Naive B cell (primary cell): ENCODE measurements at regions not wholly inside any gene's neighbourhood (a gene's known extent, or its start where the extent isn't known, plus 50 kb on each side); places are given as distances from the start of the nearest gene placed in this dataset.

Experiments
- ATAC-seq, 2 donors: fragments of 150-1000 bp; cut with Tn5 transposase; 2 replicates each; pipeline ENCODE4 v1.10.0; 2021; ENCODE audit warnings: low read depth in 2 of 2, mild to moderate bottlenecking in 2 of 2, moderate library complexity in 2 of 2
- DNase-seq: peaks from one replicate; pipeline ENCODE4 v3.0.0; 2022
- H3K27ac Mint-ChIP-seq, 6 donors: one replicate each; pipeline ENCODE4 v1.8.0; 2020 to 2022; ENCODE audit warnings: mild to moderate bottlenecking in 6 of 6, mixed read lengths in 6 of 6, moderate library complexity in 5 of 6, inconsistent platforms in 2 of 6
- H3K27me3 Mint-ChIP-seq, 3 donors: one replicate each; pipeline ENCODE4 v1.8.0; 2021 to 2022; ENCODE audit warnings: mixed read lengths in 3 of 3, mild to moderate bottlenecking in 1 of 3
- H3K36me3 Mint-ChIP-seq, 2 donors: one replicate each; pipeline ENCODE4 v1.8.0; 2020 to 2022; ENCODE audit warnings: mixed read lengths in 2 of 2, inconsistent platforms in 1 of 2, mild to moderate bottlenecking in 1 of 2
- H3K4me1 Mint-ChIP-seq, 3 donors: one replicate each; pipeline ENCODE4 v1.8.0; 2020 to 2022; ENCODE audit warnings: mixed read lengths in 3 of 3, inconsistent platforms in 1 of 3, mild to moderate bottlenecking in 1 of 3, moderate library complexity in 1 of 3
- H3K4me3 Mint-ChIP-seq, 8 donors: one replicate each; pipeline ENCODE4 v1.8.0; 2020 to 2022; ENCODE audit warnings: mild to moderate bottlenecking in 8 of 8, mixed read lengths in 8 of 8, moderate library complexity in 8 of 8, inconsistent platforms in 2 of 8
- H3K9me3 Mint-ChIP-seq, 7 donors: one replicate each; pipeline ENCODE4 v1.8.0; 2020 to 2022; ENCODE audit warnings: mixed read lengths in 7 of 7, mild to moderate bottlenecking in 5 of 7, inconsistent platforms in 2 of 7, moderate library complexity in 1 of 7

GRCh38 chr2:228701506-228701905, 520.0 kb upstream of the SPHKAP start:
- ATAC-seq (no peak), DNase-seq (no peak)
- no peaks in the 10 kb centered on the region for H3K27me3 Mint-ChIP-seq
- H3K9me3 Mint-ChIP-seq, result peaks cover 0 to 6% (median 0%) of the 10 kb centered on the region in 7 donors
- H3K27ac Mint-ChIP-seq, result no peak overlapping the region
- no peak overlapping the region for H3K4me3 Mint-ChIP-seq
- no peaks in the 10 kb centered on the region for H3K4me1 Mint-ChIP-seq
- H3K36me3 Mint-ChIP-seq, result no peaks in the 10 kb centered on the region

- DNase-seq (no peak), ATAC-seq (no peak)
- Mint-ChIP-seq H3K36me3 (no peaks in the 10 kb centered on the region), H3K4me1 (no peaks in the 10 kb centered on the region), H3K27ac (no peak overlapping the region), H3K4me3 (no peak overlapping the region), H3K9me3 (peaks cover 0 to 6% (median 0%) of the 10 kb centered on the region in 7 donors), H3K27me3 (no peaks in the 10 kb centered on the region)
These were observed 519.2 kb upstream of the SPHKAP start for GRCh38 chr2:228700638-228701037.

GRCh38 chr2:228699888-228700287, 518.4 kb upstream of the SPHKAP start:
- peaks cover 0 to 4% (median 0%) of the 10 kb centered on the region in 7 donors for H3K9me3 Mint-ChIP-seq
- H3K4me1 Mint-ChIP-seq, result no peaks in the 10 kb centered on the region
- no peaks in the 10 kb centered on the region for H3K36me3 Mint-ChIP-seq
- ATAC-seq, result no peak
- no peak for DNase-seq
- peak overlapping the region in 1 of 6 donors; percentile 32 for H3K27ac Mint-ChIP-seq
- H3K4me3 Mint-ChIP-seq, result no peak overlapping the region
- H3K27me3 Mint-ChIP-seq, result no peaks in the 10 kb centered on the region

- no peaks in the 10 kb centered on the region for H3K36me3 Mint-ChIP-seq
- no peak overlapping the region for H3K4me3 Mint-ChIP-seq
- peaks cover 0 to 4% (median 0%) of the 10 kb centered on the region in 7 donors for H3K9me3 Mint-ChIP-seq
- H3K4me1 Mint-ChIP-seq, result no peaks in the 10 kb centered on the region
- no peak for ATAC-seq
- DNase-seq, result no peak
- H3K27me3 Mint-ChIP-seq, result no peaks in the 10 kb centered on the region
- H3K27ac Mint-ChIP-seq, result no peak overlapping the region
These were observed 517.9 kb upstream of the SPHKAP start for GRCh38 chr2:228699400-228699799.

DNA sequence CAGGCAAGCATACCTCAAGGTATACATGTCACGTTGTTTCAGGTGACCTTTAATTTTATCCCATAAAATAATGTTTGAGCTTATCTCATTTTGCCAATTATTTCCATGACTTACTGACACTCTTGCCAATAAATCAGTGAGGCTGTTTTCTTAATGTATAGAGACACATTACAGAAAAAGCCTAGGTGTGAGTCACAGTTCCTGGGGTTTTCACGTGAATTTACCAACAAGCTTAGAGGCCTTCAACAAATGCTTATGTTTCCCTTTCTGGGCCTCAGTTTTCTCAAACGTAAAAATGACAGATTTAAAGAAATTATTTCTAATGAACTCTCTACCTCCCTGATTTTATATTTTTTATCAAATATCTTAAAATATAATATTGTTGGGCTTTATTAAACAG, 517.5 kb upstream of the SPHKAP start:
- Mint-ChIP-seq H3K36me3 (no peaks in the 10 kb centered on the region), H3K9me3 (peaks cover 0 to 7% (median 0%) of the 10 kb centered on the region in 7 donors), H3K4me1 (no peaks in the 10 kb centered on the region), H3K27ac (no peak overlapping the region), H3K27me3 (no peaks in the 10 kb centered on the region), H3K4me3 (no peak overlapping the region)
- ATAC-seq (no peak), DNase-seq (no peak)

DNA sequence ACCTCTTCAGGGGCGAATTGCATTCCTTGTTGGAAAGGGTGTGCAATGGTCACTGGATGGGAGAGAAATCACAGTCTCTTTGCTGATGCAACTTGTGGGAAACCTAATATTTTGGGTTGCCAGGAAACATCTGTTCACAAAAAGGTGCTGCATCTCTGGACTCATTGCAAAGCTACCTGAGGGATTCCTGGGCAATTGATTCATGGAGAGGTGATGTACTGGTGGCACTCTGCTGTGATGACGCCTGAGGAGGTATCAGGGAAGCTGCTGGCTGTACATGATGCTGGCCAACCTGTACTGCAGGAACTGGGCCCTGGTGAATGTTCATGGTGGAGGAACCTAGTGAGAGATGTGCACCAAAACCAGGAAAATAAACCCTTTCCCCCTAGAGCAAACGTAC, 516.0 kb upstream of the SPHKAP start:
- Mint-ChIP-seq H3K4me3 (no peak overlapping the region), H3K27me3 (no peaks in the 10 kb centered on the region), H3K36me3 (no peaks in the 10 kb centered on the region), H3K27ac (no peak overlapping the region), H3K4me1 (no peaks in the 10 kb centered on the region), H3K9me3 (peaks cover 0 to 8% (median 0%) of the 10 kb centered on the region in 7 donors)
- DNase-seq, result no peak
- no peak for ATAC-seq

DNA sequence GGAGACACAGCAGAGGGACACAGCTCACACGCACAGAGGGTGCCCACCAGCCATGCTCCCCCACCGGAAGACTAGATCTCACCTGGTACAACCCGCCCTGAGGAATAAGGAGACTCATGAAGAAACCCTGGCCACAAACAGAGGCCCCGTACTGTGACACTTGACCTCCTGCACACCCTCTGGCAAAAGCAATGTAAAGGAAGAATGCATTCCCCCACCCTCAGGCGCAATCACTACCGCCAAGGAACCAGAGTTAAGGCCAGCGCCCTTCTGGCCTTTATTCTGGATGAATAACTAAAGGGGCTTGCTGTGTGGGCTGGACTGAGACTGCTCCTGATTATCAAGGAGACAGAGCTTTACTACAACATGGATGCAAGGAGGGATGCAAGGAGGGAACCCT, 509.2 kb upstream of the SPHKAP start:
- no peak overlapping the region for H3K4me3 Mint-ChIP-seq
- DNase-seq, result no peak

GRCh38 chr2:228689053-228689452, 507.6 kb upstream of the SPHKAP start:
- ATAC-seq (no peak), DNase-seq (no peak)
- Mint-ChIP-seq H3K27ac (no peak overlapping the region), H3K36me3 (no peaks in the 10 kb centered on the region), H3K27me3 (no peaks in the 10 kb centered on the region), H3K4me3 (no peak overlapping the region), H3K4me1 (no peaks in the 10 kb centered on the region), H3K9me3 (peaks cover 0 to 10% (median 0%) of the 10 kb centered on the region in 7 donors)

More for the DNA sequence above, 509.2 kb upstream of the SPHKAP start:
- Mint-ChIP-seq H3K36me3 (no peaks in the 10 kb centered on the region), H3K4me1 (no peaks in the 10 kb centered on the region), H3K9me3 (peaks cover 0 to 10% (median 0%) of the 10 kb centered on the region in 7 donors), H3K27me3 (no peaks in the 10 kb centered on the region), H3K27ac (no peak overlapping the region)
- ATAC-seq, result no peak

- Mint-ChIP-seq H3K27me3 (no peaks in the 10 kb centered on the region), H3K4me1 (no peaks in the 10 kb centered on the region), H3K36me3 (no peaks in the 10 kb centered on the region), H3K27ac (no peak overlapping the region), H3K4me3 (no peak overlapping the region), H3K9me3 (peaks cover 0 to 10% (median 0%) of the 10 kb centered on the region in 7 donors)
- DNase-seq (no peak), ATAC-seq (no peak)
These were observed 506.6 kb upstream of the SPHKAP start for GRCh38 chr2:228688007-228688645.

DNA sequence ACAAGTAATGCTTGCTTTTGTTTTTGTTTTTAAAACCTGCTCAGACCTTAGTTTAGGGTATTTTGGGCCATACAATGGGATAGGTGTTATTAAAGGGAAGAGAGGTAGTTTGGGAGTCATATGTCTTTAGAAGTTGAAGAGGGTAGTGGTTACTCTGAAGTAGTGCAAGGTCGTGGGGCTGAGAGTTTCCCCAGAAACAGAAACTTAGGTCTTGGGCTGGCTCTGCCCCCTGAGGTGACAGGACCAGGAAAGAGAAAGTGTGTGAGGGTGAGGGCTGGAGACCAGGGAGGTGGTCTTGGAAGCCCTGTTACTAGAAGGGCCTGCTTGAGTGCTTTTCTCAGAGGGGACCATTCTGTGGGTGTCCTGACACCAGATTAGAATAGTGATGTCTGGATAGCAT, 500.5 kb upstream of the SPHKAP start:
- DNase-seq (no peak), ATAC-seq (no peak)
- H3K9me3 Mint-ChIP-seq, result peaks cover 0 to 3% (median 0%) of the 10 kb centered on the region in 7 donors
- H3K4me3 Mint-ChIP-seq, result no peak overlapping the region
- H3K4me1 Mint-ChIP-seq, result no peaks in the 10 kb centered on the region
- no peaks in the 10 kb centered on the region for H3K36me3 Mint-ChIP-seq
- no peaks in the 10 kb centered on the region for H3K27me3 Mint-ChIP-seq
- H3K27ac Mint-ChIP-seq, result no peak overlapping the region

GRCh38 chr2:228681426-228681825, 499.9 kb upstream of the SPHKAP start:
- no peak for ATAC-seq
- DNase-seq, result no peak
- Mint-ChIP-seq H3K36me3 (no peaks in the 10 kb centered on the region), H3K27ac (no peak overlapping the region), H3K9me3 (peaks cover 0 to 3% (median 0%) of the 10 kb centered on the region in 7 donors), H3K4me3 (no peak overlapping the region), H3K27me3 (no peaks in the 10 kb centered on the region), H3K4me1 (no peaks in the 10 kb centered on the region)

GRCh38 chr2:228678110-228678509, 496.6 kb upstream of the SPHKAP start:
- Mint-ChIP-seq H3K9me3 (peaks cover 0 to 2% (median 0%) of the 10 kb centered on the region in 7 donors), H3K4me3 (no peak overlapping the region), H3K27ac (no peak overlapping the region), H3K27me3 (no peaks in the 10 kb centered on the region), H3K36me3 (no peaks in the 10 kb centered on the region), H3K4me1 (no peaks in the 10 kb centered on the region)
- ATAC-seq (no peak), DNase-seq (no peak)

DNA sequence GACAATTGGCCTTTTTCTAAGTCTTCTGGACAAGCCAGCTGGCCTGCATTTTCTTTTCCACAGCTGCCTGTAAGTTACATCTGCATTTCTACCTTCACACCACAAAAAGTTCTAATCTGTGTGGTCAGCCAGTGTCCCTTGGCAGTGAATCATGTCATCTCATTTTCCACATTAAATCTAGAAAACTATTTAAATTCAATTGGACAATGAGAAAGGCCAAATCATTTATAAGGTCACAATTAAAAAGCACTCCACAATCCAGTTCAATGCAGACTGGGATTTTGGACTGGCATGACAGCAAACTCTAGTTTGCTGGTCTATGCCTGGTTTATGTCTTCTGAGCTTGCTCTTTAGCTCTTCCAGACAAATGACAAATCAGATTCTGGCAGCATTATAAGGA, 494.2 kb upstream of the SPHKAP start:
- no peak for ATAC-seq

GRCh38 chr2:228675091-228675490, 493.6 kb upstream of the SPHKAP start:
- Mint-ChIP-seq H3K36me3 (no peaks in the 10 kb centered on the region), H3K9me3 (peaks cover 0 to 2% (median 0%) of the 10 kb centered on the region in 7 donors), H3K4me3 (no peak overlapping the region)

More for the DNA sequence above, 494.2 kb upstream of the SPHKAP start:
- no peaks in the 10 kb centered on the region for H3K36me3 Mint-ChIP-seq
- peaks cover 0 to 2% (median 0%) of the 10 kb centered on the region in 7 donors for H3K9me3 Mint-ChIP-seq
- H3K4me3 Mint-ChIP-seq, result no peak overlapping the region
- no peak for DNase-seq
- no peaks in the 10 kb centered on the region for H3K4me1 Mint-ChIP-seq
- no peaks in the 10 kb centered on the region for H3K27me3 Mint-ChIP-seq
- H3K27ac Mint-ChIP-seq, result no peak overlapping the region

More at GRCh38 chr2:228675091-228675490, 493.6 kb upstream of the SPHKAP start:
- Mint-ChIP-seq H3K27ac (no peak overlapping the region), H3K27me3 (no peaks in the 10 kb centered on the region), H3K4me1 (no peaks in the 10 kb centered on the region)
- DNase-seq (no peak), ATAC-seq (no peak)
